Activated CD4-positive, alpha-beta T cell treated with anti-CD3 and anti-CD28 coated beads, Interleukin-2, Interleukin-4, amounts not matched to agents 100 ng/mL and 50 ng/mL, durations not matched to agents 16 hours and 8 hours (primary cell): ENCODE measurements at regions not wholly inside any gene's neighbourhood (a gene's known extent, or its start where the extent isn't known, plus 50 kb on each side); places are given as distances from the start of the nearest gene placed in this dataset.

Experiments used
- DNase-seq: peaks from one replicate; pipeline ENCODE4 v3.0.0-alpha.2; 2020; ENCODE audit warnings: low spot score

- DNase-seq: no peak
Measured at GRCh38 chr20:48463916-48464315, 363.9 kb downstream of the PREX1 start.

DNA sequence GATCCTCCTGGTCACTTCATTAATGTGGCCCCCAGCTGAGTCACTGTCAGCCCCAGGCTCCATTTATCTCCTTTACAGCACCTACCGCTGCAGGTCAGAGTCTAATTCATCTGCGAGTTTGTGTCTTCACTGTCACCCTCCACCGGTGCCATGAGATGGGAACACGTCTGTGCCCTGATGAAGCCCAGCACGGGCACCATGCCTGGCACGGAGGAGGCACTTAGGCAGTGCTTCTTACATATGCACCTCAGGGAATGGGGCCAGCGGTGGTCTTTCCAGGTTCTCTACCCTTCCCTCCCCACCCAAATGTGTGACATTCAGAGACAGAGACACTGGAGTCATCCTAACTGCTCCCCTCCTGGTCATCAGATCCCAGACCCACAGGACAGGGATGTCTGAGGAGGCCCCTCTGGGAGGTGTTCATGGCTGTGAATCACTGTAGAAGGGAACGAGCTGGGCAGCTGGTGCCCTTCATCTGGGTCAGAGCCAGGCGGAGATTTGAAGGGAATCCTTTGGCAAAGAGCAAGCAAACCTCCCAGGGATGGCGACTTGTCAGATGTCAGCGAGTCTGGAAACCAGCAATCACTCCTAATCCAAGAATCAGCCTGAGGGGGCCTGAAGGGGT, 364.6 kb downstream of the PREX1 start:
- no peak for DNase-seq

- DNase-seq: no peak
Measured at GRCh38 chr20:48461735-48462119, 366.1 kb downstream of the PREX1 start.

DNA sequence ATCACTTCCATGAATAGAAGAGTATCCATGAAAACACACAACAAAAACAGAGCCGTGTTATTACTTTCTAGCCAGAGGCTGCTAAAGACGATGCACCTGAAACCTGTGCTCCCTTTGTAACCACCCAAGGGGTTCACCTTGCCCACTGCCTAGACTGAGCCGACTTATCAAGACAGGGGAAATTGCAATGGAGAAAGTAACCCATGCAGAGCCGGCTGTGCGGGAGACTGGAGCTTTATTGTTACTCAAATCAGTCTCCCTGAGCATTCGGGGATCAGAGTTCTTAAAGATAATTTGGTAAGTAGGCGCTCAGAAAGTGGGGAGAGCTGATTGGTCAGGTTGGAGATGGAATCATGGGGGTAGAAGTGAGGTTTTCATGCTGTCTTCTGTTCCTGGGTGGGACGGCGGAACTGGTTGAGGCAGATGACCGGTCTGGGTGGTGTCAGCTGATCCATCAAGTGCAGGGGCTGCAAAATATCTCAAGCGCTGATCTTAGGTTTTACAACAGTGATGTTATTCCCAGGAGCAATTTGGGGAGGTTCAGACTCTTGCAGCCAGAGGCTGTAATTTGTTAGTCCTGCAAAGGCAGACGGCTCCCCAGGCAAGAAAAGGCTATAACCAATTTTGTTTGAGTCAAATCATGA, 366.6 kb downstream of the PREX1 start:
- DNase-seq: no peak

DNA sequence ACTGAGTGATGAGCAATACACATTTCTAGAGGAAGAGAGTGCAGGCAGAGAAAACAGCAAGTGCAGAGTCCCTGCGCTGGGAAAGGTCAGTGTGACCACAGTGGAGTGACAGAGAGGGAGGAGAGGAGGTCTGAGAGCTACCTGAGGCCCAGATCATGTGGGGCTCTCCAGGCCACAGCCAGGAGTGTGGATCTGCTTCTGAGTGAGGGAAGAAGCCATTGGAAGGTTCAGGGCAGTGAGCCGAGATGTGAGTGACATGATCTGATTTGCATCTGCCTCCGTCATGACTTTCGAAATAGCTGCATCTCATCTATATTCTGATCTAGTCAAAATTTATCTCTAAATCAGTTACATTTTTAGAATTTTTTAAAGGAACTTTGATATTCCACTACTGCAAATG, 367.1 kb downstream of the PREX1 start:
- no peak for DNase-seq

GRCh38 chr20:48459722-48460395, 367.9 kb downstream of the PREX1 start:
- DNase-seq: no peak

GRCh38 chr20:48458601-48459385, 369.0 kb downstream of the PREX1 start:
- no peak for DNase-seq

- DNase-seq: no peak
Measured at GRCh38 chr20:48458003-48458377, 369.8 kb downstream of the PREX1 start.

GRCh38 chr20:48457193-48458002, 370.4 kb downstream of the PREX1 start:
- DNase-seq: no peak

DNA sequence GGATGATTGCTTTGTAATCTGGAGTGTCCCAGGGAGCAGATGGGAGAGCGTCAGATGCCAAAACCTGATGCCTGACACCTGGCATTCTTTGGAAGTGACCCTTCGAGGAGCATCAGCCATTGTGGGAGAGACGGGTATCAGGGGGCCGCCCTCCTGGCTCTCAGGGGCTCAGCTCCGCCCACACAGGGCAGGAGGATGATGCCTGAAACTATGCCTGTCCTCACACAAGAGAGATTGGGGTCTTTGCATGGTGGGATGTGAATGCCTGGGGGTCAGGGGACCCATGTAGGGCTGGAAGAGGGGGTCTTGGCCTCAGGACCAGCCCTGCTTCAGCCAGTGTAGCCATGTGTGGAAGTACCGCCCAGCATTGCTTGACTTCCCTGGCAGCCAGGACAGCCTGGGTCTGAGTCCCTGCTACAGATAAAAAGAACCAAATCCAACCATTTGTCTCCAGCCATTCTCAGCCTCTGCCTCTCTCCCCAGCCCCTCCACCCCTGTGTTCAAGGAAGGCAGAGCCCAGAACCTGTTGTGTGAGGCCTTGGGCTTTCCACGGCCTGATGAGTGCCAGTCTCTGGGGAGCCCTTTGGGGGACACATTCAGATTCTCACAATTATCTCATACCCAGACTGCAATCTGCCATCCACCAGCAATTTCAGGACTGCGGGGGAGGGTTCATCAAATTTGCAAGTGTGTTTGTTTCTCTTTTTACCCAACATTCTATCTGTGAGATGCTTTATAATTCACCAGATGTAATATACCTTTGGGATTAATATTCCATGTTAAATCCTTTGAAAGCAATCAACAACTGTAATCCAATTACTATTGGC, 371.2 kb downstream of the PREX1 start:
- no peak for DNase-seq

DNA sequence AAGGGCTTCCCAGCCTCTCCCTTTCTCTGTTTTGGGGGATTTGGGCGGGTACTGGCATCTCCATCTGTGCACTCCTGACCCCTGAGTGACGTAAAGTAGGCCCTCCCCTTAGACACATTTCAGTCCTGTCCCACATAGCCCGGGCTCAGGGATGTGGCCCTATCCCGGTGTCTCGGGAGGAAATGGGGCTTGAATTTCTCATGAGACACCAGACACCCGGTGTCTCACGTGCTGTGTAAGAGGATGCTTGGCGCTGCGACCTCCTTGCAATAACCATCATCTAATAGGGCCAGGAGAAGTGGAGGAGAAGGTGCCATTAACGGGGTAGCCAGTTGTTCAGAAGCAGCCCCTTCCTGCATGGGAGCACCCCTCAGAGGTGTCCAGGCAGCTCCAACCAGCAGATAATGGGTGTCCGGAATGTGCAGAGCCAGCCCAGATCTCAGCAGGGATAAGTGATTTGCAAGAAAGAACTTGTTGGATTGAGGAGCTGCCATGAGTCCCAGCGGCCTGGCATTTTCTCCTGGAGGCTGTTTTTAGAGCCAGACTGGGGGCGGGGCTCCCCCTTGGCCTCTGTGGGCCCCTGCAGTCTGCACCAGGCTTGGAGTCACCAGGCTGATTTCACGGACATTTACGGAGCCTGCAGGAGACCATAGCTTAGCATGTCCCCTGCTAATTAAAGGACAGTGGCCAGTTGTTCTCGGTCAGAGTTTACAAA, 372.0 kb downstream of the PREX1 start:
- DNase-seq: no peak

GRCh38 chr20:48454671-48455490, 372.9 kb downstream of the PREX1 start:
- no peak for DNase-seq

GRCh38 chr20:48453477-48454093, 374.2 kb downstream of the PREX1 start:
- no peak for DNase-seq

- no peak for DNase-seq
Measured at GRCh38 chr20:48451401-48451800, 376.4 kb downstream of the PREX1 start.

DNA sequence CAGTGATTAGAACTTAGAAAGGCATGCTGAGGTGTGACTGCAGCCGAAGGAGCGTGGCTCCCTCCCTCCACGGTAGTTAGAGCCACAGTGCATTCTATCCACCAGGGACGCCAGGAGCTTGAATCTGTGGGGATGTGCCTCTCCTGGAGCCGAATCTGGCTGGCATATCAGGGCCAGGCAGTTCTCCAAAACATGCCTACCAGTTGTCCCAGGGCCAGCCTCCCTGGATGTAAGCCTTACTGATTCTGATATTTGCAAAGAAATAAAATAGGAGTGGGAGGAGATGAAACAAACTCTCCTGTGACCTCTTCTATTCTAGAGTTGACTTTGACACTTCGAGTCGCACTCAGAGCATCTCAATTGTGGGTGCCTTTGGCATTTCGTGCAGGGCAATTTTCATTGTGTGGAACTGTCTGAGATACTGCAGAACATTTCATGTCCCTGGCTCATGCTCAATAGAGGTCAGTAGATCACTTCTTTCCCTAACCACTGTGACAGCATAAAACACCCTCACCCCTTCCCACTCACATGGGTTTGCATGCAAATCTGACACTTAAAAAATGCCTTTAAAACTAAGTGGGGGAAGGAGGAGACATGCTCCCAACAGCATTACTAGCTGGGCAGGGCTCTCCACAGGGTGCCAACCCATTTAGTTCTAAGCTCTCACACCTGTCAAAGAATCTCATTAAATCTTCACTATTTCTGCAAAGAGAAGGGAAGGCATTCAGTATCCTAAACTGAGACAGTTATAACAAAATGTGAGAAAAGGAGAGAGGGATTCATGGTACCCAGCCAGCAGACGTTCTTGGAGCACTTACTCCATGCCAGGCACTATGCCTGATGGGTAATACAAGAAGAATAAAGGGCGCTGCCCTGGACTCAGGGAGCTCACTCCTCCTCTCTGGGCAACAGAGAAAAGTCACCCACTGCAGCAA, 378.9 kb downstream of the PREX1 start:
- DNase-seq: no peak

- no peak for DNase-seq
Measured at GRCh38 chr20:48447456-48447855, 380.3 kb downstream of the PREX1 start.

DNA sequence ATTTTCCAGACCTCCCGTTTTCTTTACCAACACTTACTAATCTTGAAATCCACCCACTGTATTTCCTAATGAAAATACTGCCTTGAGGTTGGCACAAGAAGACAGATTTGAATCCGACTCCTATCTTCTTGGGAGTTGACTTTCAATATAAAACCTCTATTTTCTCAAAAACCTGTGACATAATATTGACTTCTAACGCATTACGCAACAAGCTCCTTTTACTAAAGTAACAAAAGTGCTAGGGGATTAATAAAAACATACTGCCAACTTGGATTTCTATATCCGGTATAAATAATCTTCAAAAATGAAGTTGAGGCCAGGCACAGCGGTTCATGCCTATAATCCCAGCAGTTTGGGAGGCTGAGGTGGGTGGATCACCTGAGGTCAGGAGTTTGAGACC, 382.0 kb downstream of the PREX1 start:
- DNase-seq: no peak

GRCh38 chr20:48444249-48444648, 383.6 kb downstream of the PREX1 start:
- no peak for DNase-seq
